A673 (cell line): ENCODE measurements at regions not wholly inside any gene's neighbourhood (a gene's known extent, or its start where the extent isn't known, plus 50 kb on each side); places are given as distances from the start of the nearest gene placed in this dataset.

Experiments used
- BruUV-seq: library from RNA; stranded (reverse); fragments of 400-500 nt; replicated peaks from 2 replicates; lab custom pipeline; 2021; lab: Mats Ljungman, UMichigan
- CTCF ChIA-PET: fragments of 300-600 bp; sonication (Branson Sonifier 250); formaldehyde crosslinking; loops from one replicate; lab custom pipeline; 2022; ENCODE audit warnings: antibody characterized with exemption; lab: Charles Lee
- POLR2A ChIA-PET: fragments of 300-600 bp; sonication (Branson Sonifier 250); formaldehyde crosslinking; loops from one replicate; lab custom pipeline; 2022; ENCODE audit warnings: antibody characterized with exemption; ENCODE audit not compliant: low non-redundant PET; lab: Charles Lee
- DNase-seq: peaks from one replicate; pipeline ENCODE4 v3.0.0-alpha.2; 2015; ENCODE audit warnings: low spot score
- H3K27ac ChIP-seq: fragments of 200-600 bp; sonication (generic); 2 replicates; pipeline ENCODE4 v1.5.1; 2016; ENCODE audit warnings: mixed run types, low read depth, mild to moderate bottlenecking, mixed read lengths, antibody characterized with exemption, low read length; ENCODE audit not compliant: poor library complexity, severe bottlenecking
- H3K27me3 ChIP-seq: fragments of 200-600 bp; sonication (generic); replicated peaks from 2 replicates; pipeline ENCODE4 v1.6.1; 2017; ENCODE audit warnings: mixed run types, low read depth, mild to moderate bottlenecking, mixed read lengths, antibody characterized with exemption, low read length; ENCODE audit not compliant: insufficient read depth, poor library complexity
- H3K36me3 ChIP-seq: fragments of 200-600 bp; sonication (generic); 2 replicates; pipeline ENCODE4 v1.6.1; 2016; ENCODE audit warnings: mixed run types, mild to moderate bottlenecking, mixed read lengths, antibody characterized with exemption, low read length; ENCODE audit not compliant: insufficient read depth, poor library complexity, severe bottlenecking
- H3K4me1 ChIP-seq: fragments of 200-600 bp; sonication (generic); 2 replicates; pipeline ENCODE4 v1.6.1; 2017; ENCODE audit warnings: mixed run types, mild to moderate bottlenecking, mixed read lengths, antibody characterized with exemption, low read length; ENCODE audit not compliant: insufficient read depth, poor library complexity, severe bottlenecking
- H3K4me3 ChIP-seq: fragments of 200-600 bp; sonication (generic); 2 replicates; pipeline ENCODE4 v1.5.1; 2016; ENCODE audit warnings: low read depth, mixed run types, mild to moderate bottlenecking, mixed read lengths, low read length; ENCODE audit not compliant: poor library complexity, severe bottlenecking
- H3K9me3 ChIP-seq: fragments of 200-600 bp; sonication (generic); 2 replicates; pipeline ENCODE4 v1.6.1; 2016; ENCODE audit warnings: mixed run types, low read depth, mild to moderate bottlenecking, mixed read lengths, antibody characterized with exemption, low read length; ENCODE audit not compliant: poor library complexity, severe bottlenecking
- EZH2 ChIP-seq: fragments of 200-600 bp; sonication (generic); IDR thresholded peaks from 2 replicates; pipeline ENCODE4 v1.6.1; 2017; ENCODE audit warnings: borderline replicate concordance, low read depth, mild to moderate bottlenecking, mixed read lengths, antibody characterized with exemption, low read length; ENCODE audit not compliant: poor library complexity, severe bottlenecking
- intact Hi-C: fragments of 100-400 bp; cut with micrococcal nuclease; formaldehyde crosslinking; loops from one replicate; pipeline ENCODE4 v1.10.0; 2022; ENCODE audit not compliant: unreplicated experiment
- TF ChIP-seq, protein P1 (sequence below): fragments of 300-800, 200-600 bp; sonication (generic); conservative IDR thresholded peaks from 2 replicates; pipeline ENCODE4 v1.5.1; 2017; ENCODE audit warnings: low read depth, mild to moderate bottlenecking, antibody characterized with exemption, low read length, moderate library complexity, mixed read lengths

DNA sequence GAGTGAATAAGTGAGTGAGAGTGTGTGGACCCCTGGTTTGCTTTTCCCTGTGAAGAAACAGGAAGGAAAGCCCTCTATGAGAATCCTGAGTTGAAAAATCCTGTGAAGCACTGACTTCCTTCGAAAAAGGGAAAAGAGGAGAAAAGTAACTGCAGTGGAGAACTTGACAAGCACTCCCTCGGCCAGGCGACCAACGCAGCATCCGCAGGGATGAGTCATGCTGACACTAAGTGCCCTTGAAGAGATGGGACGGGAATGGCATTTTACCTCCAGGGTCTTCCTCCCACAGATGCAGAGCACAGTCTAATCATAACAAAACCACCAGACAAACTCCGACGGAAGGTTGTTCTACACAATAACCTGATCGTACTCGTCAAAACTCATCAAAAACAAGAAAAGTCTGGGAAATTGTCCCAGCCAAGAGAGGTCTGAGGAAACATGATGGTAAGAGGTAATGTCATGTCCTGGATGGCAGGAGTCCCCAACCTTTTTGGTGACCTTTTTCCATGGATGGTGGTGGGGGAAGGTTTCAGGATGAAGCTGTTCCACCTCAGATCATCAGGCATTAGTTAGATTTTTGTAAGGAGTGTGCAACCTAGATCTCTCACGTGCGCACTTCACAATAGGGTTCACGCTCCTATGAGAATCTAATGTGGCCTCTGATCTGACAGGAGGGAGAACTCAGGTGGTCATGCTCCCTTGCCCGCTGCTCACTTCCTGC is 132.2 kb upstream of the B3GAT1 start:
- no peaks in the 10 kb centered on the region for H3K27me3 ChIP-seq
- no peaks in the 10 kb centered on the region for H3K4me1 ChIP-seq
- H3K9me3 ChIP-seq = no peaks in the 10 kb centered on the region
- H3K27ac ChIP-seq = no peak overlapping the region
- TF ChIP-seq EZH2 = no peak
- TF ChIP-seq, protein P1, sequence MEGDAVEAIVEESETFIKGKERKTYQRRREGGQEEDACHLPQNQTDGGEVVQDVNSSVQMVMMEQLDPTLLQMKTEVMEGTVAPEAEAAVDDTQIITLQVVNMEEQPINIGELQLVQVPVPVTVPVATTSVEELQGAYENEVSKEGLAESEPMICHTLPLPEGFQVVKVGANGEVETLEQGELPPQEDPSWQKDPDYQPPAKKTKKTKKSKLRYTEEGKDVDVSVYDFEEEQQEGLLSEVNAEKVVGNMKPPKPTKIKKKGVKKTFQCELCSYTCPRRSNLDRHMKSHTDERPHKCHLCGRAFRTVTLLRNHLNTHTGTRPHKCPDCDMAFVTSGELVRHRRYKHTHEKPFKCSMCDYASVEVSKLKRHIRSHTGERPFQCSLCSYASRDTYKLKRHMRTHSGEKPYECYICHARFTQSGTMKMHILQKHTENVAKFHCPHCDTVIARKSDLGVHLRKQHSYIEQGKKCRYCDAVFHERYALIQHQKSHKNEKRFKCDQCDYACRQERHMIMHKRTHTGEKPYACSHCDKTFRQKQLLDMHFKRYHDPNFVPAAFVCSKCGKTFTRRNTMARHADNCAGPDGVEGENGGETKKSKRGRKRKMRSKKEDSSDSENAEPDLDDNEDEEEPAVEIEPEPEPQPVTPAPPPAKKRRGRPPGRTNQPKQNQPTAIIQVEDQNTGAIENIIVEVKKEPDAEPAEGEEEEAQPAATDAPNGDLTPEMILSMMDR = no peak
- H3K36me3 ChIP-seq = no peaks in the 10 kb centered on the region
- POLR2A ChIA-PET = no interaction called here
- BruUV-seq = no TSS peak
- CTCF ChIA-PET = no interaction called here
- no peak for DNase-seq
- intact Hi-C loops = no loop called here
- H3K4me3 ChIP-seq = no peak overlapping the region

DNA sequence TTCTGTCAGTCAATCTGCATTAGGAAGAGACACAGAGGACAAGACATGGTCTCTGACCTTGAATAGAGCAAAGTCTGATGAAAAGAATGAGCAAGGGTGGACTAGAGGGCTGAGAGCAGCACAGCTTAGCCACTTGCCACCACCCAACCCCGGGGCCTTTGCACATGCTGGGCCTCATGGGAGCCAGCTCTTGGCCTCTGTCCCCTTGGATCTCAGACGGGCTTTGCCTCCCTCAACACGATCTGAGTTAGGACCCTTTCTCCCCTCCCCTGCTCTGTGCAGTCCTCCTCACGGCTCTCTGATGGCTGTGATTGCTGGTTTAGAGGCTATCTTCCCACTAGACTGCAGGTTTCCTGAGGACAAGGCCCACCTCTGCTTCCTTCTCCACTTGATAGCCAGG is 131.6 kb upstream of the B3GAT1 start:
- Histone ChIP-seq H3K27ac (no peak overlapping the region), H3K4me3 (no peak overlapping the region), H3K9me3 (no peaks in the 10 kb centered on the region), H3K36me3 (no peaks in the 10 kb centered on the region), H3K27me3 (no peaks in the 10 kb centered on the region), H3K4me1 (no peaks in the 10 kb centered on the region)
- intact Hi-C loops = no loop called here
- no peak for DNase-seq
- no peak for TF ChIP-seq EZH2
- TF ChIP-seq, protein P1 = no peak
- no TSS peak for BruUV-seq
- ChIA-PET POLR2A (no interaction called here), CTCF (no interaction called here)

DNA sequence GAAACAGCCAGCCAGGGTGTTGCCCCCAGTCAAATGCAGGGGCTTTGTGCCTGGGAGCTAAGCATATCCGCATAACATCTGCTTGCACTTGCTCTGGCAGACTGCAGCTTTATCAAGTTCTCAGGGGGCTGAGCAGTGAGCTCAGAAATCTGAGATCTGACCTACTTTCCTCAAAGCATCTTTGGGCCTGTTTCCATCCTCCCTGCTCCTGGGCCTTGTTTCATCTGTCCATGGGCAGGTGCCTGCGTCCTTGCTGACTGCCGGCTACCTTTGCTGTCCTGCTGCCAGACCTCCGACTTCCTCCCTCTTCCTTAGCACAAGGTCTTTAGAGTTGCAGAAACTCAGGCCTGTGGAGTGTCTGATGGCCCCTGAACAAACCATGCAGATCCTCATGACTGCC is 131.2 kb upstream of the B3GAT1 start:
- Histone ChIP-seq H3K27me3 (no peaks in the 10 kb centered on the region), H3K36me3 (no peaks in the 10 kb centered on the region), H3K4me1 (no peaks in the 10 kb centered on the region), H3K27ac (no peak overlapping the region), H3K9me3 (no peaks in the 10 kb centered on the region), H3K4me3 (no peak overlapping the region)
- ChIA-PET POLR2A (no interaction called here), CTCF (no interaction called here)
- TF ChIP-seq, protein P1 = no peak
- no peak for TF ChIP-seq EZH2
- intact Hi-C loops = no loop called here
- no TSS peak for BruUV-seq
- no peak for DNase-seq
